Lower leg skin (tissue), 3 donors: ENCODE measurements at regions not wholly inside any gene's neighbourhood (a gene's known extent, or its start where the extent isn't known, plus 50 kb on each side); places are given as distances from the start of the nearest gene placed in this dataset.

Source experiments
- POLR2A ChIP-seq, 2 donors: fragments of 450-650 bp; IDR thresholded peaks; one replicate each; pipeline ENCODE4 v1.6.1; 2016 to 2017; ENCODE audit warnings: antibody characterized with exemption in 2 of 2, mild to moderate bottlenecking in 1 of 2, moderate library complexity in 1 of 2
- TF ChIP-seq, protein P1 (sequence below), 3 donors: fragments of 450-650 bp; IDR thresholded peaks; one replicate each; pipeline ENCODE4 v1.5.1; 2016; ENCODE audit warnings: antibody characterized with exemption in 3 of 3, mild to moderate bottlenecking in 3 of 3, moderate library complexity in 2 of 3

DNA sequence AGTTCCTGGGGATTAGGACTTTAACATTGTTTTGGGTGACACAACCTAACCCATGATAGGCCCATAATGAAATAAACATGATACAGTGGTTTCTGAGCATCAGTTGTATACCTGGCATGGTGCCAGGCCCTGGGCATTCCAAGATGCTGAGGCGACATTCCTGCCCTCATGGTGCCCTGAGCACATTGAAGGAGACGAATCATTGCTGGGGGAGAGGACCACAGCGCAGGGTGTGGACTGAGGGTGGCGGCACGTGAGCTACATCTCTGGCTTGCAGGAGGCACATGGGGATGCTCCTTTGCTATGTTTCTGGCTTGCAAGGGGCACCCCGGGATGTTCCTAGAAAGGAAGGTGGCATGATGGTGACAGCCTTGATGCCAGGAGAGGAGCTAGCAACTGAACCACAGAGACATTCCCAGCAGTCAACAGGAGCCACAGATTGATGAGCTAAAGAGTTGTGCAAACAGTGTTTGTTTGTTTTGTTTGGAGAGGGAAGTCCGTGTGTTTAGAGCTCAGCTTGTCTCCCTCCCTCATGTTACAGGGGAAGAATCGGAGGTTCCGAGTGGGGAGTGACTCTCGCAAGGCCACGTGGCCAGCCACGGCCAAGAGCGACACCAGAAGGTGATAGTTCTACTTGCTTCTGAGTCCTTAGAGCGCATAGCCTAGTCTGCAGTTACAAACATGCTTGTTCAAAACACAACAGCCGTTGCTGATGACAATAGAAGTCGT lies 106.4 kb downstream of the MIAT start:
- TF ChIP-seq, protein P1, sequence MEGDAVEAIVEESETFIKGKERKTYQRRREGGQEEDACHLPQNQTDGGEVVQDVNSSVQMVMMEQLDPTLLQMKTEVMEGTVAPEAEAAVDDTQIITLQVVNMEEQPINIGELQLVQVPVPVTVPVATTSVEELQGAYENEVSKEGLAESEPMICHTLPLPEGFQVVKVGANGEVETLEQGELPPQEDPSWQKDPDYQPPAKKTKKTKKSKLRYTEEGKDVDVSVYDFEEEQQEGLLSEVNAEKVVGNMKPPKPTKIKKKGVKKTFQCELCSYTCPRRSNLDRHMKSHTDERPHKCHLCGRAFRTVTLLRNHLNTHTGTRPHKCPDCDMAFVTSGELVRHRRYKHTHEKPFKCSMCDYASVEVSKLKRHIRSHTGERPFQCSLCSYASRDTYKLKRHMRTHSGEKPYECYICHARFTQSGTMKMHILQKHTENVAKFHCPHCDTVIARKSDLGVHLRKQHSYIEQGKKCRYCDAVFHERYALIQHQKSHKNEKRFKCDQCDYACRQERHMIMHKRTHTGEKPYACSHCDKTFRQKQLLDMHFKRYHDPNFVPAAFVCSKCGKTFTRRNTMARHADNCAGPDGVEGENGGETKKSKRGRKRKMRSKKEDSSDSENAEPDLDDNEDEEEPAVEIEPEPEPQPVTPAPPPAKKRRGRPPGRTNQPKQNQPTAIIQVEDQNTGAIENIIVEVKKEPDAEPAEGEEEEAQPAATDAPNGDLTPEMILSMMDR (IDR thresholded peaks at IDR 0.05) = no peak
- TF ChIP-seq POLR2A (IDR thresholded peaks at IDR 0.05) = no peak
